ENCODE measurements at regions not wholly inside any gene's neighbourhood (a gene's known extent, or its start where the extent isn't known, plus 50 kb on each side); places are given as distances from the start of the nearest gene placed in this dataset.
"Not testable (repeated sequence)": the region's sequence is repeated elsewhere in the genome, so short reads cannot be mapped to it uniquely, and the experiment has no call there.

DNA sequence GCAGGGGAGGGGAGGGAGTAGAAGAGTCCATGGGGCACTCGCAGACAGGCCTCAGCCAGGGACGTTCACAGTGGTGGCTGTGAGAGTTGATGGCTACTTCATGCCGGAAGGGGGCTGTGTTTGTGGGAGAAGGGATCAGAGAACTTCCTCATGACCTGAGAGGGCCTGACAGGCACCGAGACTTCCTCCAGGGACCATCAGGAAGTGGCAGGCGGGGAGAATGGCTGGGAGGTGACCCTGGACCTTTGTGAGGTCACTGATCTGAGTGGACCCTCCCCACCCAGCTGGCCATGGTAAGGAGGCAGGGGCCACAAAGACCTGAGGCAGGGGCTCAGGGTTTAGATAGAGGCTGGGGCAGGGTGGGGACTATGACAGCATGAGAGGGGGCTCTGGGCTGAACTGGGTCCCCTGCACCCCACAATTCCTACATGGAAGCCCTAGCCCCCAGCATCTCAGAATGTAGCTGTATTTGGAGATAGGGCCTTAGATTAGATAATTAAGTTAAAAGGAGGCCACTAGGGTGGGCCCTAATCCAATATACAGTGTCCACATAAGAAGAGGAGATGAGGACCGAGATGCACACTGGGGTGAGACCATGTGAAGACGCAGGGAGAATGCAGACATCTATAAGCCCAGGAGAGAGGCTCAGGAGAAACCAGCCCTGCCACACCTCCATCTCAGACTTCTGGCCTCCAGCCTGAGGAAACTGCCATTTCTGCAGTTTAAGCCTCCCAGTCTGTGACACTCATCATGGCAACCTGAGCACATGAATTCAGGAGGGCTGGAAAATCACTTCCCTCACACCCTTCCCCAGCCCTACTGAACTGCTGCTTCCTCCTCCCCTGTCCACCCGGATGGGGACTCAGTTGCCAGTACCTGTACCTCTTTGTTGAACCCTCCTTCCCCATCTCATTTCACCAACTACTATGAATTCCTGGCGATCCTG is 273.9 kb upstream of the ZNF32 start:
- no peak for DNase-seq

DNA sequence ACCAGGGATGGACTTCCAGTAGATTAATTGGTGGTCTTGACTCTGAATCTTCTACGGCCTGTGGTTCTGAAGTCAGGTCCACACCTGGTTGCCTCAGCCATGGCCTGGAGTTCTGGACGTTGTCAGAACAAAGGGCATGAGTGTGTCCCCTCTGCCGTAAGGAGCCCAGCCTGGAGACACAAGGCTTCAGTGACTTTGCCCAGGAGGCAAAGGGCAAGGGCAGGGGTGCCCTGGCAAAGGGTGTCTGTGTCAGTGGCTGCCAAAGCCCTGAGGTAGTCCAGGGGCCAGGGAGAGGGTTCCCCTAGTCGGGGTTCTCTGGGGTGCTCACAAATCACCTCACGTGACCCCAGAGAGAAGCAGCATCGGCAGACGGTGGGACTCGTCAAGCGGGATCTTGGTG is 273.2 kb upstream of the ZNF32 start:
- no peak for DNase-seq

DNA sequence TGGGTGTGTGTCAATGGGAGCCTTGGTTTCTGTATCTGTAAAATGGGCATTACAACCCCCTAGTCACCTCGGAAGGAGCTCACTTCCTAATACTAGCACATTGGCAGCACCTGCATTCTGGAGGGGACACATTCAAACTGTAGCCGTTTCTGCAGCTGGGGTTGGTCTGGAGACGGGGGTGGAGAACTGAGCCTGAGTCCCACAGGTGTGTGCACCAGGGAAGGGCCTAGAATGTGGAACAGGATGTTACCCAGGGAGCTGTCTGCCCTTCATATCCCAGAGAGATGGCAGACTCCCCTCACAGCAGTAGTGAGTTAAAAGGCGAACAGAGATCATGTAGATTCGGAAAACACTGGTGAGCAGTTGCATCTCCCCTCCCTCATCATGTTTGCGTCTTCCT is 272.8 kb upstream of the ZNF32 start:
- DNase-seq, result no peak

DNA sequence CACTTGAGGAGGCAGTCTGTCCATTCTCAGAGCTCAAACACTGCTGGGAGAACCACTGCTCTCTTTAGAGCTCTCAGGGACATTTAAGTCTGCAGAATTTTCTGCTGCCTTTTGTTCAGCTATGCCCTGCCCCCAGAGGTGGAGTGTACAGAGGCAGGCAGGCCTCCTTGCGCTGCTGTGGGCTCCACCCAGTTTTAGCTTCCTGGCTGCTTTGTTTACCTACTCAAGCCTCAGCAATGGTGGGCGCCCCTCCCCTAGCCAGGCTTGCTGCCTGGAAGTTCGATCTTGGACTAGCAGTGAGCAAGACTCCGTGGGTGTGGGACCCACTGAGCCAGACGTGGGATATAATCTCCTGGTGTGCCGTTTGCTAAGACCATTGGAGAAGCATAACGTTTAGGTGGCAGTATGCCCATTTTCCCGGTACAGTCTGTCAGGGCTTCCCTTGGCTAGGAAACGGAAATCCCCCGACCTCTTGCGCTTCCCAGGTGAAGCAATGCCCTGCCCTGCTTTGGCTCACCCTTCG is 271.6 kb upstream of the ZNF32 start:
- not testable (repeated sequence) for DNase-seq

DNA sequence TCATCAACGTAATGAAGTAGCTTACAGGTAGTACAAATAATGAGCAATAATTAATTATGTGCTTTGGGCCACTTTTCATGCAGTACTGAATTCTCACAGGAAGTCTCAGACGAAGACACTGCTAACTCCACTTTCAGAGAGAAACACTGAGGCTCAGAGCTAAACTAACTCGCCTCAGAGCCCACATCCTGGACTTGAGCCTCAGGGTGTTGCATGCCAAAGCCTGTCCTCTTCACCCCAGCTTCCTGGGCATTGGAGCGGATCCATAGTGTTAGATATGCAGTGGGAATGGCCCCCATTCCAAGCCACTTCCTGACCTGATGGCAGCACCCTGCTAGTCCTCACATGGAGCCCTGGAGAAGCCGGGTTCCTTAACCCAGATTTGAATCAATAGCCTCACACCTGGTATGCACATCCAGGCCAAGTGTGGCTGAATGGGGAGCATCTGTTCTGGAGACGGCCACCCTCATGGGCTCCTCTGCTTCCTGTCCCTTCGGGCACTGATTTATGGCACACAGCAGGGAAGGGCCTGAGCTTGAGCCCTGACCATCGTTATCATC is 265.1 kb upstream of the ZNF32 start:
- DNase-seq, result no peak

DNA sequence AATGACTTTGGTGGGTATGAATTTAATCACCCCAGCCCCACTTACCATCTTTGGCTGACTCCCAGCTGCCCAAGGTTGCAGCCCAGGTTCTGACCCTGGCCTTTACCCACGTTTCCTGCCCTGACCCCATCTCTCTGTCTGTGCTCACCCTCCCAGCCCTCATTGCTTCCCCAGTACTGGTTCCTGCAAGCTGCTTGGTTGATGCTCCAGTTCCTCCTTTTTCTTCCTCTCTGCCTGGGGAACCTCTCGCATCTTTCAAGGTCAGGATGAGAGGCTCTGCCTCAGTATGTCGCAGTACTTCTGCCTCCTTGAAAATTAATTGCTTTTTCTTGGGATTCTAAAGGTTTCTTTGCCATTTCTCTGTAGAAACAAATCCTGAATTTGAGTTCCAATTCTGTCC is 263.8 kb upstream of the ZNF32 start:
- DNase-seq, result no peak

DNA sequence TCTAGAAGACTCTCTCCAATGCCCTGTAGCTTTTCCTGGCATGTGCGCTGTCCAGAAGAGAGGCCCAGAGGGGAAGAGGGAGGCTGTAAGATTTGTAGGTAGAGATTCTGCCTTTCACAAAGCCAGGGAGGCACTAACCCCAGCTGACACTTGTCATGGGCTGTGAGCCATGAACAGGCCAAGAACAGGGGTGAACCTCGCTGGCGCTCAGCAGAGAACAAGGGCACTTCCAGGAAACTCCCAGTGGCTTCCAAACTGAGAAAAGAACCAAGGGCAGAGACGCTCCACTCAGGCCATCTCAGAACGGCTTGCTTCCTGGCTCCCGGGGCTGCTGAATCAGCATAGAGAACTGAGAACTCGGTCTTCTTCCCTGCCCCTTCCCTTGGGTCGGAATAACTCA is 257.8 kb upstream of the ZNF32 start:
- no peak for DNase-seq

DNA sequence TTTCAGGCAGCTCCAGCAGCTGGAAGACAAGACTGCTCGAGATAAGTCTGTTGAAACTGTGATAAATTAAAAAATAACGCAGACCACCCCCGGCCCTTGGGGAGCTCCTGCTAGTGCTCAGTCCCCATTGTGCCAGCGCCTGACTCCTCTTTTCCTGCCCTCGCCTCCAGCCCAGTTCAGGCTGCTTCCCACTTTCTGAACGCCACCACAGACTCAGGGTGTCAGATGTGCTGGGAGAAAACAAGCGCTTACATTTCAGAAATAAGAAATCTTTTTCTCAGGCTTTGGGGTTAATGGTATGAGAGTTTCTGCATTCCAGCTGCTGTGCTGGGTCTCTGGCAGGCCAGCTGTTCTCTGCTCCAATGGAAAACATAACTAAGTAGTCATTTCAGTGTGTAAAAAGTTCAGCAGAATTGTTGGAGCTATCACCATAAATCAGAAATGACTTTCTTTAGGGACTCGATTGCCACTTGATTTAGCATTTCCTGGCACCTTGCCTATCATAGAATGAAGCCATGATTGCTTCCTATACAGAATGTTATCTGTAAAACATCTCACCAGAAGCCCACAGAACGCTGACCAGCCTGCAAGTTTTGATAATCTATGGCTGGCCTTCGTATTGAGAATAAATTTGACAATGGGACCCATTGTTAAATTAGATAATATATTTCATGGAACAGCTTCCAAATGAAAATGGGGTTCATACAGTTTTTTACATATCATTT is 257.0 kb upstream of the ZNF32 start:
- DNase-seq, result no peak

DNA sequence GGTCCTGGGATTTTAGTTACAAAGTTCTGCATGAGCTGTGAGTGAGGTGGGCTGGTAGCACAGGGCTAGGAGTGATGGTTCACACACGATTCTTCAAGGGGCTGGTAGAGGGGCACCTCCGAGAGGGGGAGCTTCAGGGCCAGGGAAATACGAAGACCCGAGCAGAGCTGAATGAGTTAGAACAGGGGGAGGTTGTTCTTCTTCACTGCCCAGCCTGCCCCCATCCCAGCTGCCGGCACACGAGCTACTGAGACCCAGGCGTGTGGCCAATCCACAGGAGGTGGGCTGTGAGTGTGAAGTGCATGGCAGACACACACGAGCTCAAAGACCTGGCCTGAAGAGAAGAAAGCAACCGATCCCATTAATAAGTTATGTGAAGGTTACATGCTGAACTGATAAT is 256.2 kb upstream of the ZNF32 start:
- no peak for DNase-seq

DNA sequence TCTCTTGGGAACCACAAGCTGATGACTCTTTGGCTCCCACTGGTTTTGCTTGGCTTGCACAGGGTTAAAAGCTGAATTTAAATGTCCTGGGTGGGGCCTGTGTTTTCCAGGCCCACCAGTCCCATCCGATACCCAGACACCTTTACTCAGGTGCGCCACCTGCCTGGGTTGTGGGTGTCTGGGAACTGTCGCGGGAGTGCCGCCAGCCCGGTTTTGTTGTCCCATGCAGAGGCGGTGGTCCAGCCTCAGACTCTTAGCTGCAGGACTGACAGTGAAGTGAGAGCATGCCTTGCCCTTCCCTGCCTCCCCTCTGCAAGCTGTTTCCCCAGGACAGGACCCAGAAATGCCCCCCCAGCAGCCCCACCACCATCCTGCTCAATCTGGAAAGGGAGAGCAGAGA is 255.6 kb upstream of the ZNF32 start:
- no peak for DNase-seq

DNA sequence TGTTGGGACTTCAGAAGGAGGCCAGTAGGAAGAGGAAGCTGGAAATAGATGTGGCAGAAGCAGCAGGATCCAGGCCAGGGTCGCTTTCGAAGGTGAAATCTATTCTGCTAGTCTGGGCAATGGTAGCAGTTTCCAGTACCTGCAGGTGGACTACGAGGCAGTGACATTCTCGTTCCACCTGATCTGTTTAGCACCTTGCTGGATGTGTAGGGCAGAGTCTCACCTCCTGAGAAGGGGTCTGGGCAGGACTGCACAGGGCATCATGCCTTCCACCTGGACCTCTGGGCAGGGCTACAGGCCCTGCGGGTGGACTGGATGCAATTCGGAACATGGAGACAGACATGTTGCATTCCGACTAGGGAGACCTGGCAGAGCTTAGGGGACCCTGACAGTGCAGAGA is 254.8 kb upstream of the ZNF32 start:
- no peak for DNase-seq

DNA sequence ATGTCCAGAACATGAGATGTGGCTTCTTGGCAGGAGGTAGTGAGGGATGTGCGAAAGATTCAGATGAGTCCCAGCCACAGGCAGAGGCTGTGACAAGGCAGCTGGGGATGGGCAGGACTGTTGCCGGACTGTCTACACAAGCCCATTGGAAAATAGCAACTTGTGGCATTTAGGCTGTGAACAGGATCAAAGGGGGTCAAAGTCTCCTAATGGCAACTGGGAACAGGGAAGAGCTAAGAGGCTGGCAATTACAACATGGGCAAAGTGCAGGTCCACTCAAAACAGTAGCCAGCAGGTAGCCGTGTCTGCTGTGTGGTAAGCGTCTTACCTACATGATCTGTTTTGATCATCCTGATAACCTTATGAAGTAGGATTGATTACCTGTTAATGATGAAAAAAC is 254.2 kb upstream of the ZNF32 start:
- DNase-seq, result no peak

DNA sequence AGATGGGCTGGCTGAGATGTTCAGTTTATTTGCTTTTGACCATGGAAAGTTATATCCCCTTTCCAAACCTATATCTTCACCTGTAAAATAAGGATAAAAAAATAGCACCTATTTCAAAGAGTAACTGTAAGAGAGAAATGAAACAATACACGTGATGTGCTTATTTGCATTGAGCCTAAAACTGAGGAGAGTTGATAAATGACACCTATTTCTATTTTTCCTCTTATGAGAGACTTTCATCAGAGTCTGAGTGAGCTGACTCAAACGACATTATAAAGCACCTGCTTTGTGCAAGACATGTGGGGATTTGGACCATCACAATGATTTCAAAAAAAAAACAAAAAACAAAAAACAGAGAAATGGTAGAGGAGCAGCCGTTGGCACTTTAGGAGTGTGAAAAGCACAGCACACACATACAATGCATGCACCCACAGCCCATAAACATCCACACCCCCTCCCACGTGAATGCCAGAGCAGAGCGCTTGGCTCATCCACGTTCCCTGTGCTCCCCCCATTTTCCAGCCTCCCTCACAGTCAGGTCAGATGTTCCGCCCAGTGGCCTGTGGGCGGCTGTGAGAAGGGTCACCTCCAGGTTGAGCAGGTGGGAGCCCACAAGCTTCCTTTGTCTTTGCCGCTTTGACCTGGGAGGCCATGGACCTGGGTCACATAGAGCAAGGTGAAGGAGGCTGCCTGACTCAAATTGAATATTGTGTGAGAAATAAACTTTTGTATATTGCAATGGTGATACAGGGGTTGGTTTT is 253.2 kb upstream of the ZNF32 start:
- no peak for DNase-seq

DNA sequence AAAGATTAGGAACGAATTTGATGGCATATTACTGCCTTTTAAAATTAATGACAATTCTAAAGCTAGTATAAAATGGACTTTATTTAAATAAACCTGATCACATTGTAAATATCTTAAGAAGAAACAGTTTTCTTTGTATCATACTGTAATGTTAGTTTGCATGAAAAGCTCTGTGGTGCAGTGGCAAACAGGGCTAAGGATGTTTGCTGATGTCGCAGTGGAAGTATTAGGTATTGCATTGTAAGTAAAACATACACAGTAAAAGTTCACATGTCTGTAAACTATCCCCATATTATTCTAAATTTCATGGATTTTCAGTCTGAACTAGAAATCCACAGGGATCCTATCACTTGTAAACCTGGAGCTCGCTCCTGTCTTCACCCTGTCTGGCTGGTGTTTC is 252.6 kb upstream of the ZNF32 start:
- no peak for DNase-seq

DNA sequence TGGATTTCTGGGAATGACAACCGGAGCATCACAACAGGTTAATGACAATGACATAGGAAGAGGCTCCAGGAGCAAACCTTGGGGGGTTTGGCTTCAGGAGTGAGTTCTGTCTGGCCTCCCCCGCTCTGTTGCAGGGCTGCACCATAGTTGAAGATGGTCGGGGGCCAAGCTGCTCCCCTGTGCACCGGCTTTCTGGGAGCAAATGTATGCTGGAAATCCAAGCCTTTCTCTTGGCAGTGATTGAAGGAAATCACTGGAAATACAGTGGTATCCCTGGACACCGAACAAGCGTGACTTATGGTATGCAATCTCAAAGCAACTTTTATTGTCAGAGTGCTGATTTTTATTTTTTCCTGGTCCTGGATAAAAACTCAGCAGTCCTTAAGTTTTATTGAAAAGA is 251.9 kb upstream of the ZNF32 start:
- DNase-seq, result no peak

DNA sequence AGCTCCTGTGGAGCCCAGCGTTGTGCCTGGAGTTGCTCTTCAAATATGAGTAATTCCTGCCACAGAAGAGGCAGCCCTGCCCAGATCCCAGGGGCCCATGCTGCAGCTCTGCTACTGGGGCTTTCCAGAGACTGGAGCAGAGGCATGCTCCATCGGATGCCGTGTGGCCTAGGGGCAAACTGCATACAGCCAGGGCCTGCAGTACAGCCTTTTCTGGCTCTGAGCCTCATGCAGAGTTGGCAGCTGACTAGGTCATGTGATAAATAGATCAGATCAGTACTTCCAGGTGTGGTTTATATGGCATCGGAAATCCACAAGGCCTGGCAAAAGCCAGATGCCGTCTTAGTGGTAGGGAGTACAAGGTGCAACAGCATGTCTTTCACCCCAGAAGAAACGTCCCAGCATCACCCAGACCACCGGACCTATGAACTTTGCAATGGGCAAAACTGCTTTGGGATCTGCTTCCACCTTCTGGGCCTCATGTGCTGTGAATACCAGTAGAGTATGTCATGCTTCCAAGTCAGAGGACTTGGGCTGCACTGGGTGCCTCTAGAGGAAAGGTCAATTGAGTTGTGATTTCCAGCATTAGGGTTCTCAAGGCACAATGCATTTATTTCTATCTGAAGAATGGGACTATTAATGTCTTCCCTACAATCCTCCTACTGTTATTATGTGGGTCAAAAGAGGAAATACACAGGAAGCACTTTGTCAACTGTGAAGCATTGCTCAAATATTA is 250.7 kb upstream of the ZNF32 start:
- no peak for DNase-seq

DNA sequence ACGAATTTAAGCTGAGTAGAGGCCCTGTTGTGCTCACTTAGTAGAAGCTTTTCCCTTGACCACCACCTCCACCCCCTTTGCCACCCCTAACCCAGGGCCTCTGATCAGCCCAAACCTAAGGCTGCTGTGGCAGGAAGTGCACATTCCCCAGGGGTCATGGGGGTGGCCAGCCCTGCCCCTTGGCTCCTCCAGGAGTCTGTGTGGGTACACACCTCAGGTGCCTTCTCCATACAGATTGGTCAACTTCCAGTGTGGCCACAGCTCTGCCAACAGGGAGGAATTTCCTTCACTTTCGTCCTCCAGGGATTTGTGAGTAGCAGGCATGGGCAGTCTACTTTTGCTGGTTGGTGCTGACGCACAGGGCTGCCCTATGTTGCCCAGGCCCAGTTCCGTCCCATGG is 249.9 kb upstream of the ZNF32 start:
- no peak for DNase-seq

DNA sequence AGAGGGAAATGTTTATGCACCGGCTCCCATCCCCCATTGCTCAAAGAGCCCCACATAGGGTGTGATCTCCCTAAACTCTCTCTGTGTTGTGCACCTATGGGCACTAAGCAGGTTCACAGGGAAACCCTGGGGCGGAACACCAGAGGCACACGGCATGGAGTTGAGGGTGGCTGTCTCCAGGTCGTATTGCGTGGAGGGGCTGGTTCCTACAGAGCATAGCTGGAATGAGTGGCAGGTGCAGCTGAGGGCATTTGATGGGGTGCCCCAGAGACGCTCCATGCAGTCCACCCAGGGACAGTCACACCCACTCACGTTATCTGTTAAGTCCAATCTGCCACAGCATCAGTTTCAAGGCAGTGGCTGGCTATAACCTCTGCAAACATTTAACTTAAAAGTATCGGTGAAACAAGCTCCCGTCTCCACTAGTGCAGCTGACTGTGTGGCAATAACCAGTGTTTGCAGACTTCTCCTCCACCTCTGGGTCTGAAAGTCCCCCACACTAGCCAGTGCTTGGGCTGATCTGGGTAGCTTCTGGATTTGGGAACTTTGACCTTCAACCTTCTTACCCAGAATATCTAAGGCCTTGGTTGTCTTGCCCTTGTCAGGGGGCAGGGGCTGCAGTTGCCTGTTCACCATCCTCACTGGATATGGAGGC is 249.2 kb upstream of the ZNF32 start:
- no peak for DNase-seq

DNA sequence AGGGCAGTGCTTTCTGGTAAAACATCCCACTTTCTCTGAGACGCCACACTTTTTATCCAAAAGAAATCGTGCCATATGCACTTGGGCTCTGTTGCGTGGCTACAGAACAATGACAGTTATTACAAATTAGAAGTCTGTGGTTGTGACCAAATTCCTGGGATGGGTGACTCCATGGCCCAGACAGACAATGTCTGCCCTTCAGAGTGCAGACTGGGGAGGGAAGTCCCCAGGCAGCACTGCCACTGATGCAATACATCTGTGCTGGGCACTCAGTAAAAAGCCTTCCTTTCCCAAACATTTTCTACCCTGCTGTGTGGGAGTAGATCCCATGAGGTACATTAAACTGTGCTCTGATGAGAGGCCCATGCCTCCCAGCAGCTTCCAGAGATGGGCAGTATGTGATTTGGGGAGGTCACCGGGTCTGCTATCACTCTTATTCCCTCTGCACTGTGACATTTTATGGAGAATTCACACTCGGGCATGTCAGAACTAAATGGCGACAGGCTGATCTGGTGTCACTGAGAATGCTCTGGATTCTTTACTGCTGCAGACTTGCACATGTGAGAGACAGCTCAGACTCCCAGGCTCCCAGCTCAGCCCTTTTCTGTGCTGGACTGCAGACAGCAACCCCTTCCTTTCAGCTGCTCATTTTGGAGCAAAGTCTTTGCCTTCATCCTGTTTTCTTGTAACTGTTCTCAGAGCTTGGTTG is 243.5 kb upstream of the ZNF32 start:
- DNase-seq, result no peak

DNA sequence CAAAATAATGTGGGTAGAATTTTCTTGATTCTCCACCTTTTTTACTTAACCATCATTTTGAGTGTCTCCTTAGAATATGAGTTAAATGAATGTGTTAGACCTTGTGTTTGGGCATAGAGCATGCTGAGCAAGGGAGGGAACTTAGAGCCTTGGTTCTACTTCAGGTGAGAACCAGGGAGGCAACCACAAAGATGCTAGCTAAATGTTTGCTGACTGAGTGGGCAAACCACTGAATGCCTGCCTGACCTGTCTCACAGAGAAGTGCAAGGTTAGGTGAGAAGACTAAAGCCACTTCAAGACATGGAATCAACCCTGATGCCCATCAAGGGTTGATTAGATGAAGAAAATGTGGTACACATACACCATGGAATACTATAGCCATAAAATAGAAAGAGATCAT is 242.6 kb upstream of the ZNF32 start:
- DNase-seq, result no peak

DNA sequence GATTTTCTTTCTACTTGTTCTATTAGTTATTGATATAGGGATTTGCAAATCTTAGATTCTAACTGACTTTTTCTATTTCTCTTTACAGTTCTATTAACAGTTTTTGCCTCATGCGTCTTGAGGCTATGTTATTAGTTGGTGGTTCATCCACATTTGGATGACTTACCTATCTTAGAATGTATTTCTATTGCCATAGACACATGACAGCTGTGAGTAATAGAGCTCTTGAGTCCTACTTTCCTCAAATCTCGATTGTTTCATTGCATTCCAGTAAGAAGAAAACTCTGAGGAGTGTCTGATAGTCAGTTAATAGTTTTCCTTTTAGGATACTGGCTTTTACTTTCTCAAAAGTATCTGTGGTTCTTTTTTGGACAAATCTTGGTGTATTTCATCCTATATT is 241.4 kb upstream of the ZNF32 start:
- DNase-seq, result no peak
